ENCODE measurements at regions not wholly inside any gene's neighbourhood (a gene's known extent, or its start where the extent isn't known, plus 50 kb on each side); places are given as distances from the start of the nearest gene placed in this dataset.

DNA sequence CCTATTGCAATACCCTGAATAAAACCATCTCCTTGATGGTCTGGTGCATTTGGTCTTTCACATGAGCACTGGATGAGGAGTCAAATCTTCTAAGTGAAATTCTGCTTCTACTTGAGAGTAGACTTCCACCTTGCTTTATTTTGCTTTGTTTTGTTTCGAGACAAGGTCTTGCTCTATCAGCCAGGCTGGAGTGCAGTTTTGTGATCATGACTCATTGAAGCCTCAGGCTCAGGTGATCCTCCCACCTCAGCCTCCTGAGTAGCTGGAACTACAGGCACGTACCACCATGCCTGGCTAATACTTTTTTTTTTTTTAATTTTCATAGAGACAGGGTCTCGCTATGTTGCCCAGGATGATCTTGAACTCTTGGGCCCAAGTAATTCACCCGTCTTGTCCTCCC, 65.8 kb upstream of the F3 start:
- TF ChIP-seq, protein P1, sequence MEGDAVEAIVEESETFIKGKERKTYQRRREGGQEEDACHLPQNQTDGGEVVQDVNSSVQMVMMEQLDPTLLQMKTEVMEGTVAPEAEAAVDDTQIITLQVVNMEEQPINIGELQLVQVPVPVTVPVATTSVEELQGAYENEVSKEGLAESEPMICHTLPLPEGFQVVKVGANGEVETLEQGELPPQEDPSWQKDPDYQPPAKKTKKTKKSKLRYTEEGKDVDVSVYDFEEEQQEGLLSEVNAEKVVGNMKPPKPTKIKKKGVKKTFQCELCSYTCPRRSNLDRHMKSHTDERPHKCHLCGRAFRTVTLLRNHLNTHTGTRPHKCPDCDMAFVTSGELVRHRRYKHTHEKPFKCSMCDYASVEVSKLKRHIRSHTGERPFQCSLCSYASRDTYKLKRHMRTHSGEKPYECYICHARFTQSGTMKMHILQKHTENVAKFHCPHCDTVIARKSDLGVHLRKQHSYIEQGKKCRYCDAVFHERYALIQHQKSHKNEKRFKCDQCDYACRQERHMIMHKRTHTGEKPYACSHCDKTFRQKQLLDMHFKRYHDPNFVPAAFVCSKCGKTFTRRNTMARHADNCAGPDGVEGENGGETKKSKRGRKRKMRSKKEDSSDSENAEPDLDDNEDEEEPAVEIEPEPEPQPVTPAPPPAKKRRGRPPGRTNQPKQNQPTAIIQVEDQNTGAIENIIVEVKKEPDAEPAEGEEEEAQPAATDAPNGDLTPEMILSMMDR (conservative IDR thresholded peaks at IDR 0.05; ENCODE audit: low read depth, low read length) = no peak
- TF ChIP-seq EZH2 (IDR thresholded peaks at IDR 0.05; ENCODE audit: borderline replicate concordance, low read depth, low read length, poor library complexity, severe bottlenecking) = no peak

Data from A673 (cell line).